GM18909 (cell line): ENCODE measurements at regions not wholly inside any gene's neighbourhood (a gene's known extent, or its start where the extent isn't known, plus 50 kb on each side); places are given as distances from the start of the nearest gene placed in this dataset.

Source experiments
- ATAC-seq: cut with Tn5 transposase; IDR thresholded peaks from one replicate; pipeline ENCODE4 v1.9.1; 2021; ENCODE audit warnings: mild to moderate bottlenecking; ENCODE audit not compliant: unreplicated experiment, poor library complexity

DNA sequence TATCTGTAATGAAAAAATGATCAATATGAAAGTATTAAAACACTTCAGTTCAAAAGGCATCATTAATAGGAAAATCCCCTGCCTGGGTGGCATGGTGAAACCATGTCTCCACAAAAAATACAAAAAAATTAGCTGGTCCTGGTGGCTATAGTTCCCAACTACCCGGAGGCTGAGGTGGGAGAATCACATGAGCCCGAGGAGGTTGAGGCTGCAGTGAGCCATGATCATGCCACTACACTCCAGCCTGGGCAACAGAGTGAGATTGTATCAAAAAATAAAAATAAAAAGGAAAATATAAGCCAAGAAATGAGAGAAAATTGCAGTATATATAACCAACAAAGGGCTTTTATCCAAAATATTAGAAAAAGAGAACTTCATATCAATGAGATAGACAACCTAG lies 71.6 kb upstream of the MYCN start:
- ATAC-seq, result no peak

DNA sequence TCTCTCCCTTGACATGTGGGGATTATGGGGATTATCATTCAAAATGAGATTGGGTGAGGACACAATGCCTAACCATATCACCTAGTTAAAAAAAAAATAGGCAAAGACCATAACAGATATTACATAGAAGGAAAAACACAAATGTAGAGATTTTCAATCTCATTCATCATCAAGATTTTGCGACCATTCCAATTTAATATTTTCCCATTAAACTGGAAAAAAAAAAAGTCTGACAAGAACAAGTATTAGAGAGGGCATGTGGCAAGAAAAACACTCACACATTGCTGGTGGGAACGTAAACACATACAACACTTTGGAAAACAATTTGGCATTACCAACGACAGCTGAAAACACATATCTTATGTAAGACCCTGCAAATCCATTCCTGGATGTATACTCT lies 71.0 kb upstream of the MYCN start:
- ATAC-seq, result no peak

DNA sequence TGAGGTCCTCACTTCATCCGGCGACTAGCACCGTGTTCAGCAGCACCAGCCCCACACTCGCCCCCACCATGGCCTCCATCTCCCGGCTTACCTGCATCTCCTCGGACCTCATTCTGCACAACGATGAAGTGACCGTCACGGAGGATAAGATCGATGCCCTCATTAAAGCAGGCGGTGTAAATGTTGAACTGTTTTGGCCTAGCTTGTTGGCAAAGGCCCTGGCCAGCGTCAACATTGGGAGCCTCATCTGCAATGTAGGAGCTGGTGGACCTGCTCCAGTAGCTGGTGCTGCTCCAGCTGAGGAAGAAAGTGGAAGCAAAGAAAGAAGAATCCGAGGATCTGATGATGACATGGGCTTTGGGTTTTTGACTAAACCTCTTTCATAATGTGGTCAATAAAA lies 70.5 kb upstream of the MYCN start:
- no peak for ATAC-seq

DNA sequence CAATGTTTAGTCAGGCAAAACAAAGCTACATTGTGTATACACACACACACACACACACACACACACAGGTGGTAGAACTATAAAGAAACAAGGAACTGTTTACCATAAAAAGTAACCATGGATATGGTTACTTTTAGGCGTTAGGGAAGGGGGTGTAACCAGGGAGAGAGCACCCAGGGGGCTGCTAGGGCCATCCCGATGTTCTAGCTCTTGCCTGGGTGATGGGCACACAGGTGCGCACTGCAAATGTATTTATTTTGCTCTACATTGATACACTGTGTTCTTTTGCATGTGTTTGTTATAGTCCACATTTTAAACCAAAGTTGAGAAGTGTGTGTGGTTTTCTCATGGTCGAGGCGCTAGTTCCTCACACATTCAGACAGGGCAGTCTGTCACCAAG lies 69.8 kb upstream of the MYCN start:
- ATAC-seq, result no peak

DNA sequence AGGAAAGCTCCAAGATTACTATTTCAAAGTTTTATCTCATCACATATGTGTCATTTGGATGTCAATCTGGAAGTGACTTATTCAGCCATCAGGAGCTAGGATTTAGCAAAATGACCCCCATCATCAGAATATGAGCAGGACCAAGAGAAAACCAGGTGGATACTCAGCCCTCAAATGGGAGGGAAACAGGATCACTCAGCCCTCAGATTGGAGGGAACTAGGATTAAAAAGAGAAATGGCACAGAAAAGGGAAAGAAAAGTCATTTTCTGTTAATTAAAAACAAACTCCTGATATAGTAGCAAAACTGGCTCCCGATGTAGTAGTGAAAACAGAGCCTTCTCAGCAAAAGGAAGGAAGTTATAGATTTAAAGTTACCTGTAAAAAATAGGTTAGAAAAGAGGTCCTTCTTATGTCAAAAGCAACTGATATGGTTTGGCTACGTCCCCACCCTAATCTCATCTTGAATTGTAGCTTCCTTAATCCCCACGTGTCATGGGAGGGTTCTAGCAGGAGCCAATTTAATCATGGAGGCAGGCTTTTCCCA lies 69.0 kb upstream of the MYCN start:
- ATAC-seq, result no peak

DNA sequence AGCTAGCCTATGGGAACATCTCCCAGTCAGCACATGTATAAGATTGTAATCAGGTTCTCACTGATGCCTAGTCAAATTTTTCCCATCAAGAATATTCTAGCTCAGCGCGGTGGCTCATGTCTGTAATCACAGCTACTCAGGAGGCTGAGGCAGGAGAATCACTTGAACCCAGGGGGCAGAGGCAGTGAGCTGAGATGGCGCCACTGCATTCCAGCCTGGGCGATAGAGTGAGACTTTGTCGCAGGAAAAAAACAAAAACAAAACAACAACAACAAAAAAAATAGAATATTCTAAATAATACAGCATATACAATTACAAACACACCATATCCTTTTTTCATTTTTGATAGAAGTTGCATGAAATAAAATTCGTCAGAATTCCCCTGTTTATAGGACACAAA lies 67.5 kb upstream of the MYCN start:
- ATAC-seq, result no peak

DNA sequence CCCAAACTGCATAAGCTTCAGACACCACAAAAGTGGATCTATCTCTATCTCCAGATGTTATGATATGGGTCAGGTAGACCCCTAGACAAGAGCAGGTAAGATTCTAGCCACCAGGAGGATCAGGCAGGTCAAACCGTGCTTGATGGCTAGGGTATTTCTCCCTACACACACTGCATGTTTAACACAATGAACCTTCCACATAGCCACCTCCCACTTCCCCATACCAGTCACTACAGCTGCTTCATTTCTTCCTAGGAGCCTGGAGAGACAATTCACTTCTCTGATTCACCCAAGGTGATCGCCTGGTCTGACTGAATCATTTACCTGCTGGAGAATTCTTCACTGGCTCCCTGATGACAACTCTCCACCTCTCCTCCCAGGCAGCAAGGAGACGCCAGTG lies 66.0 kb upstream of the MYCN start:
- ATAC-seq, result no peak

DNA sequence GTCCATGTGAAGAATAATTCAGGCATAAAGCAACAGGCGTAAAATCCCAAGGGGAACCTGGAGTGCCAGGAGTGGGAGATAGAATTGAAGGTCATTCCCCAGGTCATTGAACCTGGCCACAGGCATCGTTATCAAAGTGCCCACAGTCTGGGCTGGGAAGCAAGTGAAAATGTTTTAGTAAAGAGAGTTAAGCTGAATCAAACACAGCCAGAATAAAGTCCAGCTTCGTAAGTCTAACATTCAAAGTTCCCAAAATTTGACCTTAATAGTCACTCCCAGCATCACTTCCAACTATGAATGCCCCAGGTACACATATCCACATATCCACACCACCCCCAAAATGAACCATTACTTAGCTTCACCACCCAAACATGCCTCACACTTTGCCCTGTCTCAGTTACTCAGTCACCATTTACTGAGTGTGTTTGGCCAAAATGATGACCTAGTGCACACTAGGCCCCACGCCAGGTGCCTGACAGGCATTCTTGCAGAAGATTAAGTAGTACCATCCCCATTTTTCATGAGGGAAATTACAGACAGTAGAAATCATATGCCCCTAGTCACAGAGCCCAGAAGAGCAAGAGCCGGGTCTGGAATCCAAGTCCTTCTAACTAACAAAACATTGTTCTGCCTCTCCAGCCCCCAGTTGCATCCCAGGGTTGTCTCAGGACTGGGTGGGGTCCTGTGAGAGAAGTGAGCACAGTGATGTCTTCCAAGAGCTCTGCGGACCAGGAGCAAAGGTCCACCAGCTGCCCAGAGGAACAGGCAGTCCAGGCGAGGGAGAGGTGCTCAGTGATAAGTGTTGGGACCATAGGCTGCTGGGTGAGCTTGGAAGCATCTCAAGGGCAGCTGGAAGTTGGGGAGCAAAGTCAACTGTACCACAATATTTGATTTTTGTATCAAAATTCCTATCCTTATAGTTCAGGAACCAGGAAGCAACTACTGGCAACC lies 65.2 kb upstream of the MYCN start:
- no peak for ATAC-seq

DNA sequence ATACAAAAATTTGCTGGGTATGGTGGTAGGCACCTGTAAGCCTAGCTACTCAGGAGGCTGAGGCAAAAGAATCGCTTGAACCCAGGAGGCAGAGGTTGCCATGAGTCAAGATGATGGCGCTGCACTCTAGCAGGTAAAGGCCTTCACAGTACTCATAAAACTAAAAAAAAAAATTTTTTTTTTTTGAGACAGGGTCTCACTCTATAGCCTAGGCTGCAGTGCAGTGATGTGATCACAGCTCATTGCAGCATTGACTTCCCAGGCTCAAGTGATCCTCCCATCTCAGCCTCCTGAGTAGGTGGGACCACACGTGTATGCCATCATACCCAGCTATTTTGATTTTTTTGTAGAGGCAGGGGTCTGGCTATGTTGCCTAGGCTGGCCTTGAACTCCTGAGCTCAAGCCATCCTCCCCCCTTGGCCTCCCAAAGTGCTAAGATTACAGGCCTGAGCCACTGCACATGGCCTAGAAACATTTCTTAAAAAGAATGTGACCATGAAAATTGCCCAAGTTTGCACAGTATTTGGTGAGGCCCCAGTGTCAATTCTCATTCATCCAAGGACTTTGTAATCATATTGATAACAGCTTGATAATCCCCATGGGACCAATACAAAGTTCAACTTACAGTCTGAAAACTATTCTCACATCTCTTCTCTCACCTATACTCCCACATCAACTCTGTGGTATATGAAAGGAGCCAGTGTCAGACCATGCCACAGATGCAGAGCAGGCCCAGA lies 64.2 kb upstream of the MYCN start:
- ATAC-seq, result no peak

DNA sequence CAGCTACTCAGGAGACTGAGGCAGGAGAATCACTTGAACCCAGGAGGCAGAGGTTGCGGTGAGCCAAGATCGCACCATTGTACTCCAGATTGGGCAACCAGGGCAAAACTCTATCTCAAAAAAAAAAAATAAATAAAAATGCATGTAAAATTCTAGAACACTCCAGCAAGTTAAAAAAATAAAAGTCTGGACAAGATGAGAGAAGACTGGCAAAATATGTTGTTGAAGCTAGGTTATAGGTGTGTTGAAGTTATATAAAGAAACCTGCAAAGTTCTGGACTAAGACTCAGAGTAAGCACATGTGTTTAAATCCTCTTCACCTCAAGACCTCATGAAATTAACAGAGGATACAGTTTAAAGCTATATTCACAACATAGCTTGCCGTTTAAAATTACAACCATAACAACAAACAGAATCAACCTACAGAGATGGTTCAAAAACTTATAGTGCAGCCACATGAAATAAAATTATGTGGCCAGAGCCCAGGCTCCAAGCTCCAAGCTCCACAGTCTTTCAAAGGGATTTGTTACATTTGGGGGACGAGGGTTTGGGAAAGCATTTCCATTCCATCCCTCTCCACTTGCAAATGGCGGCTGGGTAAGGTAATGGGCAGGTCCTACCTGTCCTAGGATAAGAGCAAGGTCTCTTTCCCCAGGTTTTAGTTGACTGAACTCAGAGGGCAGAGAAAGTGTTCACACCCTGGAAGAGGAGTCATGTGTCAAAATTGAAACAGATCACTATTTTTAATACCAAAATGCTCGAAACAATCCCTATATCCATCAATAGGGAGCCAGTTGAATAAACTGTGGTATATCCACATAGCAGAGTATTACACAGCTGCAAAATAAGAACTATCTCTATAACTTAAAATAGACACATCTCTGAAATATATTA lies 59.9 kb upstream of the MYCN start:
- ATAC-seq, result no peak

DNA sequence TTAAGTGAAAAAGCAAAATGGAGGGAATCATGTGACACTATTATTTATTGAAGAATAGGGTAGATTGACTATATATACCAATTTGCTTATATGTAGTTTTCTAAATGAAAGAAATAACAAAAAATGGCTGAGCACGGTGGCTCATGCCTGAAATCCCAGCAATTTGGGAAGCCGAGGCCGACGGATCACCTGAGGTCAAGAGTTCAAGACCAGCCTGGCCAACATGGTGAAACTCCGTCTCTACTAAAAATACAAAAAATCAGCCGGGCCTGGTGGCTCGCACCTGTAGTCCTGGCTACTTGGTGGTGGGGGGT lies 59.3 kb upstream of the MYCN start:
- ATAC-seq, result no peak

DNA sequence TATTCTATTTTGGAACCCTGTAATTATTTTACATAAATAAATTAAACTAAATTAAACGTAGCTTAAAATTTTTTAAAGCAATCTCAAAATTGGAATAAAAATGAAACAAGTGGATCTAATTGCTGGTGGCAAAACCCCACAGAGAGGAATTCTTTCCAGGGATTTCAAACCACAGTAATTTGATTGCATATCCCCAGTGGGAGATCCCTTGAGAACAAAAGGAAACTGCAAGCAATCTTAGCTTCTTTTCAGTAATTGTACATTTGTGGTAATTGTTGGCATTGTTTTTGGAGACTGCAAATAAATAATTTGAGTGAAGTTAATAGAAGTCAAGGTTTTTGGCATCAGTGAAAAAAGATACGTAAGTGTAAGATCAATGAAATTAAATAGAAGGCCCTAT lies 58.7 kb upstream of the MYCN start:
- no peak for ATAC-seq

DNA sequence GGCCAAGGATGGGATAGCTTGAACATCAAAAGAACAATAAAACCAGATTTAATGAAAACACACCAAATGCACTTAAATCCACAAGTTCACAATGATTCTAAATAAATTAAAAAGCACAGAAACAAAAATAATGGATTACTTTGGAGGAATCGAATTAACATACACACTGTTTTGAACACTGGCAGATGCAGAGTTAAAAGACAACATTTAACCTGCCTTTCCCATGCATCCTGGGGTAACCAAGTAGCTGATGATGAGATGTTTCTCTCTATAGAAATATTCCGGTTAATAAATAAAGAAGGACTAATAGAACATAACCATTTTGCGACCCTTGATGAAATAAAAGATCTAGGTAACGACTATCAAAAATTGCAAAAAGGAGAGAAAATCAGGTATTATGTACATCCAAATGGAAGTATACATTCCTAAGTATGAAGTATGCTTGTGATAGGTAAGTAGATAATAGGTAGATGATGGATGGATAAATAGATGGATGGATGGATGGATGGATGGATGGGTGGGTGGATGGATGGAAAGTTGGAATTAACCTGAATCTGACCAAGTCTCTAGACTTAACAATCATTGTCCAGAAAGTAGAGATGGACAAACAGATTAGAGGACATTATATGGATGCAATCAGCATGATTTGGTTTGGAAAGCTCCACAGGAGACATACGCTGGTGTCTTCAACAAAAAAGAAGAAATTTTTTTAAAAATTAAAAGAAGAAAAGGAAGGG lies 57.4 kb upstream of the MYCN start:
- ATAC-seq, result no peak

DNA sequence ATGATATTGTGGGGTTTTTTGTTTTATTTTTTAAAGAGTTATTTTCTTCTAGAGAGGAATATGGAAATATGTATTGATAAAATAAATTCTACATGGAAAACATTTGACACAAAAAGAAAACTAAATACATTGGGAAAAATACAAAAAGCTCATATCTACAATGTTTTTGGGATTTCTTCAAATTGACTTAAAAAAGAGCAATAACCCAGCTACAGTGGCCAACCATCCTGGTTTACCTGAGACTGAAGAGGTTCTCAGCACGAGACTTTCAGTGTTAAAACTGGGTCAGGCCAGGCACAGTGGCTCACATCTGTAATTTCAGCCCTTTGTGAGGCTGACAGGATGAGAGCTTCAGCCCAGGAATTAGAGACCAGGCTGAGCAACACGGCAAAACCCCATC lies 56.7 kb upstream of the MYCN start:
- no peak for ATAC-seq

DNA sequence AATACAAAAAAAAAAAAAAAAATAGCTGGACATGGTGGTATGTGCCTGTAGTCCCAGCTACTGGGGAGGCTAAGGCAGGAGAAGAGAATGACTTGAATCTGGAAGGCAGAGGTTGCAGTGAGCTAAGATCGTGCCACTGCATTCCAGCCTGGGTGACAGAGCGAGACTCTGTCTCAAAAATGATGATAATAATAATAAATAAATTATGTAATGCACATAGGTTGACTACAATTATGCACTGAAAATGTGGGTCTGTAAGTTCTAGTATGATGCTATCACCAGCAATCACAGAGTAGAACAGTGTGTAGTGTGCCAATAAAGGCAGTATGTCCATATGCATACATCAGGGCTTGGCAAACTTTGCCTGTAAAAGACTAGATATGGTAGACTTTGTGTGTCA lies 55.6 kb upstream of the MYCN start:
- no peak for ATAC-seq

DNA sequence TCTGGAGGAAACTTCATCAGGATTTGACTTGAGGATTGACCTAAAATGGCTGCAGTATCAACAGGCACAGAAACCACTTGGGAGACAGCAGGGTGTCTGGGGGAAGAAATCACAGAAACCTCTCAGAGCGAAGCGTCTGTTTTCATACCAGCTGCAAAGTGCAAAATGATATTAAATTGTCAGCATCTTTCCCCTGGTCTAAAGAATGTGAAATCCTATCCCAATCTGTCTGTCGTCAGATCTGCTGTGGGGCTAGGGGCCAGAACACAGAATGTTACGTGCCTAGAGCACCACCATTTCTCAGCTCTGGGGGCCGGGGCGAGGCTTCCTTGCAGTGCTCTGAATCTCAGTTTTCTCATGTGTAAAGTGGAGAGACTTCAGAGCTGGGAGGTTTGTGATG lies 54.1 kb upstream of the MYCN start:
- ATAC-seq, result no peak

DNA sequence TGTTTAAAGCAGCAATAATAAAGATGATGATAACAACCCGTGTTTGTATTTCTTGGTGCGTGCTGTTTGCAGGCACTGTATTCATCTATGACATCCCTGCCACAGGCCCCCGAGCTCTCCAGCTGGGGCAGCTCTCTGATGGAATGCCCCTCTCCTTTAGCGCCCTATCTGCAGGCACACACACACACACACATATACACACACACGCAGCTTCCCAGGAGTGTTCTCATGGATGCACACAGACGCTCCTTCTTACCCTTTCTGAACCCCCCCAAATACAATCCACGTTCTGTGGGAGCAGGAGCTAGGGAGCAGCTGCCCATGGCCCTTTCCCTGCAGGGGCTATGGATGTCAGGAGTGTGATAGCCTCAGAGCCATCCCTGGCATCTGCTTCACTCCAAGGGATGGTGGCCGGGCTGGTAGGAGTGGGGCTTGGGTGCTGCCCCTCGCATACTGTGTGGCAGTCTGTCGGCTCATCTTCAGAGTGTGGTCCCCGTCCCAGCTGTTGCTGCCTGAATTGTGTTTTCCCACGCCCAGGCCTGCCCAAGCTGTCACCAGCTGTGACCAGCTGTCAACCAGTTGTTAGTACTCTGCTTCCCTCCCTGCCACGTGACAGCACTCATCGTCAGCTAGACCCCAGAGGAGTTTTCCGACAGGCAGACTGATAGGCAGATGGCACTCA lies 50.8 kb upstream of the MYCN start:
- no peak for ATAC-seq

DNA sequence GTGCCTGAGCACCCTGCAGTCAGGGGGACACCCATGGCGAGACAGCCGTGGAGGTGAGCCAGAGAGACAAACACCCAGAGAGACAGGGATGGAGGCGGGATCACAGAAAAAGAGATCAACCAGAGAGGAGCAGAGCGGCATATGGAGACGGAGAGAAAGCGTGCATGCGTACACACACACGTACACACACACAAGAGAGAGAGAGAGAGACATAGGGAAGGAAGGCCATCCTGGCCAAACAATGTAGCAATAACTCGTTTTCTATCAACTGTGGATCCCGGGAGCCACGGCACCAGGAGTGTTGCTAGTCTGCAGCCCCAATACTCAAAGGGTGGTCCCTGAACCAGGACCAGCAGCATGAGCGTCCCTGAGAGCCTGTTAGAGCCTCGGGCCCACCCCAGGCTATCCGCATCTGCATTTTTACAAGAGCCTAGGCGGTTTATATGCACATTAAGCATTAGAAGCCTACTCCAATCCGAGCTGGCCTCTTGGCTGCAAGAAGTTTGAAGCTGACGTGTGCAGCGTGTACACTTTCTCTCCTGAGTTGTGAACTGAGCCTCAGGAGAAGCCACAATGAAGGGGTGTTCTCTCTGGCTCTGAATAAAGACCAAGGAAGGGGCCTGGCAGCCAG lies 50.1 kb upstream of the MYCN start:
- no peak for ATAC-seq
